Hepatocyte (in vitro differentiated cells): ENCODE measurements at regions not wholly inside any gene's neighbourhood (a gene's known extent, or its start where the extent isn't known, plus 50 kb on each side); places are given as distances from the start of the nearest gene placed in this dataset.

Experiments used
- DNase-seq: peaks from one replicate; pipeline ENCODE4 v3.0.0-alpha.2; 2016; ENCODE audit warnings: low spot score
- H2AFZ ChIP-seq: fragments of 200-600 bp; sonication (generic); 2 replicates; pipeline ENCODE4 v1.6.0; 2016; ENCODE audit warnings: antibody characterized with exemption, mild to moderate bottlenecking
- H3K27ac ChIP-seq: fragments of 200-600 bp; sonication (generic); 2 replicates; pipeline ENCODE4 v1.5.1; 2016; ENCODE audit warnings: mild to moderate bottlenecking
- H3K27me3 ChIP-seq: fragments of 200-600 bp; sonication (generic); 2 replicates; pipeline ENCODE4 v1.6.1; 2016
- H3K36me3 ChIP-seq: fragments of 200-600 bp; sonication (generic); replicated peaks from 2 replicates; pipeline ENCODE4 v1.5.1; 2016; ENCODE audit warnings: low read depth; ENCODE audit not compliant: insufficient read depth
- H3K4me1 ChIP-seq: fragments of 200-600 bp; sonication (generic); 2 replicates; pipeline ENCODE4 v1.5.1; 2016; ENCODE audit warnings: mild to moderate bottlenecking, moderate library complexity; ENCODE audit not compliant: insufficient read depth
- H3K4me2 ChIP-seq: fragments of 200-600 bp; sonication (generic); 2 replicates; pipeline ENCODE4 v1.6.0; 2016
- H3K4me3 ChIP-seq: fragments of 200-600 bp; sonication (generic); 2 replicates; pipeline ENCODE4 v1.5.1; 2016; ENCODE audit warnings: mild to moderate bottlenecking
- H3K79me2 ChIP-seq: fragments of 200-600 bp; sonication (generic); 2 replicates; pipeline ENCODE4 v1.6.0; 2017; ENCODE audit warnings: mild to moderate bottlenecking
- H3K9me2 ChIP-seq: fragments of 200-600 bp; sonication (generic); replicated peaks from 2 replicates; pipeline ENCODE4 v1.6.0; 2017; ENCODE audit warnings: mild to moderate bottlenecking; ENCODE audit not compliant: insufficient read depth
- H3K9me3 ChIP-seq: fragments of 200-600 bp; sonication (generic); 2 replicates; pipeline ENCODE4 v1.5.1; 2016; ENCODE audit warnings: low read depth, mild to moderate bottlenecking
- H4K20me1 ChIP-seq: fragments of 200-600 bp; sonication (generic); 2 replicates; pipeline ENCODE4 v1.6.0; 2016; ENCODE audit warnings: mild to moderate bottlenecking; ENCODE audit not compliant: insufficient read depth, poor library complexity, severe bottlenecking
- EZH2 ChIP-seq: fragments of 200-600 bp; sonication (generic); IDR thresholded peaks from 2 replicates; pipeline ENCODE4 v1.6.1; 2016; ENCODE audit warnings: antibody characterized with exemption, mild to moderate bottlenecking, borderline replicate concordance
- EZH2phosphoT487 ChIP-seq: fragments of 200-600 bp; sonication (generic); IDR thresholded peaks from one replicate; pipeline ENCODE4 v1.6.1; 2018; ENCODE audit warnings: antibody characterized with exemption, mild to moderate bottlenecking, low read depth, moderate library complexity; ENCODE audit not compliant: unreplicated experiment, severe bottlenecking
- WGBS: methylation state at CpG from one replicate; pipeline ENCODE4 v1.1.6; 2016; ENCODE audit warnings: low lambda C conversion rate; ENCODE audit errors: missing lambda C conversion rate; 5-methylcytosine and 5-hydroxymethylcytosine counted together
- TF ChIP-seq, protein P1 (sequence below): fragments of 200-600 bp; sonication (generic); IDR thresholded peaks from 2 replicates; pipeline ENCODE4 v1.5.1; 2016; ENCODE audit warnings: antibody characterized with exemption, mild to moderate bottlenecking; ENCODE audit not compliant: poor library complexity

DNA sequence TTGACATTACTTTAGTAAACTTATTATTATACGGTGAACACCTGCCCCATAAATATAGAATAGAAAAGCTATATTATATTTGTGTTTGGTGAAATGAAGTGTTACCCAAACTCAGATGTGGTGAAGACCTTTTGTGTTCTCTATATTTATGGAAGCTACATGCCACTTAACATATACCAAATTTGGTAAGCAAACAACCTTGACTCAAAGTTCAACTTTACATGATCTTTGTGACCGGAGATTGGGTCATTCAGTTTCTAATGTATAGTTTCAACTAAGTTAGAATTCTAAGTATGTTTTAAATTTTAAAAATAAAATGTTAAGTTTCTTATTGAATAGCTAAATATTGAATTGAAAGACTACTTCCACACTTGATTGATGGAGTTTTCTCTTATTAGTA, 288.6 kb upstream of the SEMA3D start:
- no peak overlapping the region for H3K4me2 ChIP-seq
- no peak for DNase-seq
- WGBS = 75% methylated on average over 2 of the region's 2 CpGs

DNA sequence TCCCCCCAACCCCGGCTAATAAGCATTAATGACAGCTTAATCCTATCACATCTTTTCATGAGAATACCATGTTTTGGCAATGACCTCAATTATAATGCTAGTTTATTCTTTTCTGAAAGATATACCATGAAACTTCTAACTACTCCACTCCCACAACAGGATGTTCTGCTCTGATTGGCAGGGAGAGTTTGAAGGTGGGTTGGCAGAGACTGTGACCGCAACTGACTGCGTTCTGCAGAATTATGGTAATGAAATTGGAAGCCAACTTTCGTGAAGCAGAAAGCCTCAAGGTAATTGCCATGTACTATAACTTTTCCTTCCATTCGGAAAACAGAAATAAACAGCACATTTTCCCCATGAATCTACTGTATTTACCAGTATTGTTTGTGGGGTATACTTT, 288.2 kb upstream of the SEMA3D start:
- Histone ChIP-seq H3K27me3 (no peaks in the 10 kb centered on the region), H3K4me1 (no peaks in the 10 kb centered on the region), H4K20me1 (no peaks in the 10 kb centered on the region), H3K36me3 (no peaks in the 10 kb centered on the region), H2AFZ (no peak overlapping the region), H3K4me2 (no peak overlapping the region), H3K4me3 (no peak overlapping the region), H3K9me3 (no peaks in the 10 kb centered on the region), H3K27ac (no peak overlapping the region), H3K79me2 (no peaks in the 10 kb centered on the region), H3K9me2 (no peaks in the 10 kb centered on the region)
- no peak for TF ChIP-seq EZH2phosphoT487
- TF ChIP-seq, protein P1, sequence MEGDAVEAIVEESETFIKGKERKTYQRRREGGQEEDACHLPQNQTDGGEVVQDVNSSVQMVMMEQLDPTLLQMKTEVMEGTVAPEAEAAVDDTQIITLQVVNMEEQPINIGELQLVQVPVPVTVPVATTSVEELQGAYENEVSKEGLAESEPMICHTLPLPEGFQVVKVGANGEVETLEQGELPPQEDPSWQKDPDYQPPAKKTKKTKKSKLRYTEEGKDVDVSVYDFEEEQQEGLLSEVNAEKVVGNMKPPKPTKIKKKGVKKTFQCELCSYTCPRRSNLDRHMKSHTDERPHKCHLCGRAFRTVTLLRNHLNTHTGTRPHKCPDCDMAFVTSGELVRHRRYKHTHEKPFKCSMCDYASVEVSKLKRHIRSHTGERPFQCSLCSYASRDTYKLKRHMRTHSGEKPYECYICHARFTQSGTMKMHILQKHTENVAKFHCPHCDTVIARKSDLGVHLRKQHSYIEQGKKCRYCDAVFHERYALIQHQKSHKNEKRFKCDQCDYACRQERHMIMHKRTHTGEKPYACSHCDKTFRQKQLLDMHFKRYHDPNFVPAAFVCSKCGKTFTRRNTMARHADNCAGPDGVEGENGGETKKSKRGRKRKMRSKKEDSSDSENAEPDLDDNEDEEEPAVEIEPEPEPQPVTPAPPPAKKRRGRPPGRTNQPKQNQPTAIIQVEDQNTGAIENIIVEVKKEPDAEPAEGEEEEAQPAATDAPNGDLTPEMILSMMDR = no peak
- no peak for TF ChIP-seq EZH2
- DNase-seq = no peak
- WGBS = 90% methylated on average over 5 of the region's 5 CpGs

More for the DNA sequence above, 288.6 kb upstream of the SEMA3D start:
- H2AFZ ChIP-seq = no peak overlapping the region
- TF ChIP-seq EZH2phosphoT487 = no peak
- no peak for TF ChIP-seq EZH2
- TF ChIP-seq, protein P1 = no peak
- no peaks in the 10 kb centered on the region for H3K36me3 ChIP-seq
- no peak overlapping the region for H3K4me3 ChIP-seq
- H3K9me2 ChIP-seq = no peaks in the 10 kb centered on the region
- no peaks in the 10 kb centered on the region for H4K20me1 ChIP-seq
- no peaks in the 10 kb centered on the region for H3K27me3 ChIP-seq
- H3K79me2 ChIP-seq = no peaks in the 10 kb centered on the region
- no peaks in the 10 kb centered on the region for H3K9me3 ChIP-seq
- no peak overlapping the region for H3K27ac ChIP-seq
- no peaks in the 10 kb centered on the region for H3K4me1 ChIP-seq

DNA sequence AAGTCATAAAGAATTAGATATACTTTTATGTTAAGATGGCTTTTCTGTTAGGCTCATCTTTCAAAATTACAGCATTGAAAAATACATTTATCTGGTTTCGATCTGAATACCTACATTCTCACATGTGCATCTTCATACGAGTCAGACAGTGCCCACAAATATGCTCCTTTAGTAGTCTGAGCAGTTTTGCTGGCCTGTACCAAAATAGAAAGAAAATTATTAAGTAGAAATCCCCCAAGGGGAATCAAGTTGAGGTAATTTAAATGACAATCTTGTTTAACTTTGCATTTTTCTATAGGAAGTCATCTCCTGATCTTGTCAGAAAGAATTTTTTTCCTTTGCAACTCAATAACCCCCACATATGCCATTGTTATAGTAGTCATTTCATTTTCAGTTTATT, 287.4 kb upstream of the SEMA3D start:
- no peaks in the 10 kb centered on the region for H3K79me2 ChIP-seq
- no peaks in the 10 kb centered on the region for H4K20me1 ChIP-seq
- no peaks in the 10 kb centered on the region for H3K9me2 ChIP-seq
- no peak for DNase-seq
- H3K36me3 ChIP-seq = no peaks in the 10 kb centered on the region
- H3K4me2 ChIP-seq = no peak overlapping the region
- no peaks in the 10 kb centered on the region for H3K9me3 ChIP-seq
- TF ChIP-seq EZH2 (no peak), EZH2phosphoT487 (no peak)
- TF ChIP-seq, protein P1 = no peak
- H2AFZ ChIP-seq = no peak overlapping the region
- no peak overlapping the region for H3K4me3 ChIP-seq
- no peak overlapping the region for H3K27ac ChIP-seq
- 88% methylated on average over 2 of the region's 2 CpGs for WGBS
- no peaks in the 10 kb centered on the region for H3K27me3 ChIP-seq
- H3K4me1 ChIP-seq = peaks cover 2% of the 10 kb centered on the region

DNA sequence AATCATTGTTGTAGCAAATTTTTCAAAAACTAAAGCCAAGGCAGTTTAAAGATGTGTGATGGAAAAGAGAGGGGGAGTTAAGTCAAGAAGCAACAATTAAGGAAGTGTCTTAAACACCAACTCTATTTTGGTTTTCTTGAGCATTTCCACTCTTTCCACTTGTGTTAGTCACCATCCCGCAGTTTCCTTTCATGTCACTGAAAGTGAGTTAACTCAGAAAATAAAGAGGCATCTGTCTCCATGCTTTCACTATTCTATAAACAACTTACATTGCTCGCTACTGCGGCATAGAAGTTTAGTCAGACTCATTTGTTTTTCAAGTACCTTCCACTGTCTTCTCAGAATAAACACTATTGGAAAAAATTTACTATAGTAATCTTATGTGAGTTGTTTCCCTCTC, 284.9 kb upstream of the SEMA3D start:
- TF ChIP-seq, protein P1 = no peak
- TF ChIP-seq EZH2phosphoT487 (no peak), EZH2 (no peak)
- H3K36me3 ChIP-seq = no peaks in the 10 kb centered on the region
- H3K9me2 ChIP-seq = no peaks in the 10 kb centered on the region
- peaks cover 4% of the 10 kb centered on the region for H3K4me1 ChIP-seq
- WGBS = 52% methylated on average over 3 of the region's 3 CpGs
- H2AFZ ChIP-seq = no peak overlapping the region
- H3K27ac ChIP-seq = no peak overlapping the region
- H4K20me1 ChIP-seq = no peaks in the 10 kb centered on the region
- H3K27me3 ChIP-seq = no peaks in the 10 kb centered on the region
- no peak for DNase-seq
- no peaks in the 10 kb centered on the region for H3K9me3 ChIP-seq
- no peaks in the 10 kb centered on the region for H3K79me2 ChIP-seq
- no peak overlapping the region for H3K4me3 ChIP-seq
- peak overlapping the region; percentile 14 for H3K4me2 ChIP-seq
